HCT116 (cell line): ENCODE measurements at regions not wholly inside any gene's neighbourhood (a gene's known extent, or its start where the extent isn't known, plus 50 kb on each side); places are given as distances from the start of the nearest gene placed in this dataset.

Experiments used
- ATAC-seq: fragments of 200-7000 bp; cut with Tn5 transposase; 2 replicates; pipeline ENCODE4 v1.9.1; 2020; ENCODE audit warnings: mild to moderate bottlenecking, moderate library complexity
- BruUV-seq: library from RNA; stranded (reverse); fragments of 400-500 nt; replicated peaks from 2 replicates; lab custom pipeline; 2021; lab: Mats Ljungman, UMichigan
- CTCF ChIA-PET: fragments of 300-600 bp; sonication (Branson Sonifier 250); formaldehyde crosslinking; loops from one replicate; lab custom pipeline; 2021; ENCODE audit warnings: antibody characterized with exemption; lab: Charles Lee
- POLR2A ChIA-PET: fragments of 300-600, 350-600 bp; sonication (Branson Sonifier 250); formaldehyde crosslinking; loops from one replicate; lab custom pipeline; 2021; ENCODE audit warnings: antibody characterized with exemption; lab: Charles Lee
- RAD21 ChIA-PET, 2 experiments: fragments of 300-600 bp; sonication (Branson Sonifier 250); formaldehyde crosslinking; loops; one replicate each; lab custom pipeline; 2023; ENCODE audit warnings: low total read pairs in 2 of 2; ENCODE audit not compliant: uncharacterized antibody in 2 of 2, unreplicated experiment in 2 of 2, low non-redundant PET in 1 of 2; lab: Charles Lee
- DNase-seq: peaks from one replicate; pipeline ENCODE4 v3.0.0-alpha.2; 2010; ENCODE audit warnings: low read depth, low spot score
- H2AFZ ChIP-seq: fragments of 200-600 bp; shearing (Covaris generic), sonication (generic); 2 replicates; pipeline ENCODE4 v1.6.1; 2017; ENCODE audit warnings: low read depth, mixed run types, mixed read lengths, antibody characterized with exemption, low read length; ENCODE audit not compliant: poor library complexity, severe bottlenecking
- H3K27ac ChIP-seq: 2 replicates; pipeline ENCODE4 v1.5.1; 2012; ENCODE audit warnings: low read depth, low read length
- H3K27me3 ChIP-seq: fragments of 200-600 bp; sonication (generic); 2 replicates; pipeline ENCODE4 v1.6.1; 2016; ENCODE audit warnings: mixed run types, low read length, mixed read lengths; ENCODE audit not compliant: insufficient read depth
- H3K36me3 ChIP-seq, 2 experiments: fragments of 200-500 bp in 1 of 2; fragments of 200-600 bp in 1 of 2; sonication (Bioruptor generic) in 1 of 2; sonication (generic) in 1 of 2; 2 replicates each; pipeline versions ENCODE4 v1.5.1 to v1.6.1; 2014 to 2016; ENCODE audit warnings: low read length in 2 of 2, inconsistent platforms in 1 of 2, mixed read lengths in 1 of 2, mixed run types in 1 of 2; ENCODE audit not compliant: insufficient read depth in 2 of 2, control insufficient read depth in 1 of 2
- H3K4me1 ChIP-seq, 2 experiments: fragments of 200-600 bp in 1 of 2; sonication (generic) in 1 of 2; 2 replicates each; pipeline versions ENCODE4 v1.5.1 to v1.6.1; 2012 to 2017; ENCODE audit warnings: low read length in 2 of 2, inconsistent platforms in 1 of 2, mild to moderate bottlenecking in 1 of 2, mixed read lengths in 1 of 2, mixed run types in 1 of 2, moderate library complexity in 1 of 2; ENCODE audit not compliant: insufficient read depth in 2 of 2, control insufficient read depth in 1 of 2
- H3K4me2 ChIP-seq: fragments of 200-600 bp; sonication (generic); 2 replicates; pipeline ENCODE4 v1.6.1; 2017; ENCODE audit warnings: mixed run types, low read length, mixed read lengths
- H3K4me3 ChIP-seq, 2 experiments: fragments of 200-600 bp in 1 of 2; sonication (generic) in 1 of 2; replicated peaks in 1 of 2; 2 replicates each; pipeline ENCODE4 v1.5.1; 2011 to 2016; ENCODE audit warnings: low read length in 2 of 2, control low read depth in 1 of 2, low read depth in 1 of 2, mild to moderate bottlenecking in 1 of 2, mixed read lengths in 1 of 2, mixed run types in 1 of 2
- H3K79me2 ChIP-seq: fragments of 200-600 bp; sonication (generic); 2 replicates; pipeline ENCODE4 v1.6.1; 2017; ENCODE audit warnings: mild to moderate bottlenecking, mixed run types, low read length, moderate library complexity, mixed read lengths; ENCODE audit not compliant: insufficient read depth
- H3K9ac ChIP-seq: fragments of 200-600 bp; sonication (generic); 2 replicates; pipeline ENCODE4 v1.6.1; 2016; ENCODE audit warnings: low read length, mixed read lengths
- H3K9me2 ChIP-seq: fragments of 200-600 bp; sonication (generic), shearing (Covaris generic); 2 replicates; pipeline ENCODE4 v1.6.1; 2017; ENCODE audit warnings: mixed run types, mild to moderate bottlenecking, moderate library complexity; ENCODE audit not compliant: insufficient read depth
- H3K9me3 ChIP-seq, 2 experiments: fragments of 200-500 bp in 1 of 2; fragments of 200-600 bp in 1 of 2; sonication (Bioruptor generic) in 1 of 2; sonication (generic) in 1 of 2; 2 replicates each; pipeline ENCODE4 v1.6.1; 2014 to 2017; ENCODE audit warnings: low read length in 2 of 2, mixed read lengths in 2 of 2, inconsistent platforms in 1 of 2, low read depth in 1 of 2, mild to moderate bottlenecking in 1 of 2, mixed run types in 1 of 2, moderate library complexity in 1 of 2; ENCODE audit not compliant: control insufficient read depth in 1 of 2, insufficient read depth in 1 of 2
- H4K20me1 ChIP-seq: fragments of 200-600 bp; sonication (generic), shearing (Covaris generic); 2 replicates; pipeline ENCODE4 v1.6.1; 2017; ENCODE audit warnings: mixed run types, mild to moderate bottlenecking, moderate library complexity; ENCODE audit not compliant: insufficient read depth
- CBX3 ChIP-seq: IDR thresholded peaks from 2 replicates; pipeline ENCODE4 v1.6.1; 2012; ENCODE audit warnings: low read depth
- CEBPB ChIP-seq: IDR thresholded peaks from 2 replicates; pipeline ENCODE4 v1.6.1; 2012; ENCODE audit warnings: low read depth
- CTCF ChIP-seq, 3 experiments: fragments of 200-600 bp in 1 of 3; sonication (generic) in 1 of 3; IDR thresholded peaks in 2 of 3; conservative IDR thresholded peaks in 1 of 3; 2 replicates each; pipeline ENCODE4 v1.5.1; 2012 to 2017; ENCODE audit warnings: low read depth in 2 of 3, low read length in 2 of 3, antibody characterized with exemption in 1 of 3, borderline replicate concordance in 1 of 3, control low read depth in 1 of 3, mild to moderate bottlenecking in 1 of 3, mixed read lengths in 1 of 3, mixed run types in 1 of 3, moderate library complexity in 1 of 3; ENCODE audit not compliant: insufficient read depth in 1 of 3
- EGR1 ChIP-seq: IDR thresholded peaks from 2 replicates; pipeline ENCODE4 v1.6.1; 2012; ENCODE audit warnings: low read depth
- ELF1 ChIP-seq: IDR thresholded peaks from 2 replicates; pipeline ENCODE4 v1.6.1; 2012; ENCODE audit warnings: low read depth, borderline replicate concordance
- EZH2 ChIP-seq: fragments of 200-600 bp; sonication (generic); IDR thresholded peaks from 2 replicates; pipeline ENCODE4 v1.6.1; 2017; ENCODE audit warnings: antibody characterized with exemption, mixed run types
- EZH2phosphoT487 ChIP-seq: fragments of 200-600 bp; IDR thresholded peaks from 2 replicates; pipeline ENCODE4 v1.6.1; 2018; ENCODE audit warnings: antibody characterized with exemption, borderline replicate concordance
- FOSL1 ChIP-seq: IDR thresholded peaks from 2 replicates; pipeline ENCODE4 v1.6.1; 2012; ENCODE audit warnings: low read depth
- POLR2A ChIP-seq: IDR thresholded peaks from 2 replicates; pipeline ENCODE4 v1.7.0; 2011; ENCODE audit warnings: borderline replicate concordance; ENCODE audit not compliant: insufficient read depth, insufficient read length; ENCODE audit errors: extremely low read depth
- POLR2AphosphoS5 ChIP-seq: IDR thresholded peaks from 2 replicates; pipeline ENCODE4 v1.6.1; 2011; ENCODE audit warnings: mild to moderate bottlenecking, low read depth, low read length, moderate library complexity
- SP1 ChIP-seq: IDR thresholded peaks from 2 replicates; pipeline ENCODE4 v1.6.1; 2012; ENCODE audit warnings: low read depth
- TCF7L2 ChIP-seq: IDR thresholded peaks from 2 replicates; pipeline ENCODE4 v1.7.0; 2011; ENCODE audit warnings: borderline replicate concordance, inconsistent platforms; ENCODE audit not compliant: insufficient read depth, insufficient read length; ENCODE audit errors: extremely low read depth
- ZFX ChIP-seq: fragments of 450-650 bp; IDR thresholded peaks from 2 replicates; pipeline ENCODE4 v1.6.1; 2017
- intact Hi-C: fragments of 100-400 bp; cut with micrococcal nuclease; formaldehyde crosslinking; loops from 2 replicates; pipeline ENCODE4 v1.10.0; 2022
- TF ChIP-seq, protein P1 (sequence below): IDR thresholded peaks from 2 replicates; pipeline ENCODE4 v1.6.1; 2011; ENCODE audit warnings: mild to moderate bottlenecking, low read length, moderate library complexity; ENCODE audit not compliant: insufficient replicate concordance; ENCODE audit errors: extremely low read depth
- TF ChIP-seq, protein P2 (sequence below): IDR thresholded peaks from 2 replicates; pipeline ENCODE4 v1.6.1; 2012; ENCODE audit warnings: low read depth

- no peak overlapping the region for H3K4me2 ChIP-seq
- H3K79me2 ChIP-seq: no peaks in the 10 kb centered on the region
- no peak overlapping the region for H2AFZ ChIP-seq
- no peaks in the 10 kb centered on the region for H3K36me3 ChIP-seq
- ChIA-PET RAD21 (no interaction called here), POLR2A (no interaction called here), CTCF (no interaction called here)
- no peaks in the 10 kb centered on the region for H3K4me1 ChIP-seq
- ATAC-seq (no peak), DNase-seq (no peak)
- TF ChIP-seq SP1: no peak
- TF ChIP-seq ZFX: no peak
- TF ChIP-seq, protein P1, sequence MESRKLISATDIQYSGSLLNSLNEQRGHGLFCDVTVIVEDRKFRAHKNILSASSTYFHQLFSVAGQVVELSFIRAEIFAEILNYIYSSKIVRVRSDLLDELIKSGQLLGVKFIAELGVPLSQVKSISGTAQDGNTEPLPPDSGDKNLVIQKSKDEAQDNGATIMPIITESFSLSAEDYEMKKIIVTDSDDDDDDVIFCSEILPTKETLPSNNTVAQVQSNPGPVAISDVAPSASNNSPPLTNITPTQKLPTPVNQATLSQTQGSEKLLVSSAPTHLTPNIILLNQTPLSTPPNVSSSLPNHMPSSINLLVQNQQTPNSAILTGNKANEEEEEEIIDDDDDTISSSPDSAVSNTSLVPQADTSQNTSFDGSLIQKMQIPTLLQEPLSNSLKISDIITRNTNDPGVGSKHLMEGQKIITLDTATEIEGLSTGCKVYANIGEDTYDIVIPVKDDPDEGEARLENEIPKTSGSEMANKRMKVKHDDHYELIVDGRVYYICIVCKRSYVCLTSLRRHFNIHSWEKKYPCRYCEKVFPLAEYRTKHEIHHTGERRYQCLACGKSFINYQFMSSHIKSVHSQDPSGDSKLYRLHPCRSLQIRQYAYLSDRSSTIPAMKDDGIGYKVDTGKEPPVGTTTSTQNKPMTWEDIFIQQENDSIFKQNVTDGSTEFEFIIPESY: no peak
- TF ChIP-seq CBX3: no peak
- TF ChIP-seq CEBPB: no peak
- TF ChIP-seq CTCF (IDR thresholded peaks at IDR 0.05 in 2 of 3, conservative IDR thresholded peaks at IDR 0.05 in 1 of 3; ENCODE audit: borderline replicate concordance in 1 of 3, insufficient read depth in 1 of 3, low read depth in 2 of 3, low read length in 2 of 3): no peak
- no peak for TF ChIP-seq POLR2AphosphoS5
- TF ChIP-seq, protein P2, sequence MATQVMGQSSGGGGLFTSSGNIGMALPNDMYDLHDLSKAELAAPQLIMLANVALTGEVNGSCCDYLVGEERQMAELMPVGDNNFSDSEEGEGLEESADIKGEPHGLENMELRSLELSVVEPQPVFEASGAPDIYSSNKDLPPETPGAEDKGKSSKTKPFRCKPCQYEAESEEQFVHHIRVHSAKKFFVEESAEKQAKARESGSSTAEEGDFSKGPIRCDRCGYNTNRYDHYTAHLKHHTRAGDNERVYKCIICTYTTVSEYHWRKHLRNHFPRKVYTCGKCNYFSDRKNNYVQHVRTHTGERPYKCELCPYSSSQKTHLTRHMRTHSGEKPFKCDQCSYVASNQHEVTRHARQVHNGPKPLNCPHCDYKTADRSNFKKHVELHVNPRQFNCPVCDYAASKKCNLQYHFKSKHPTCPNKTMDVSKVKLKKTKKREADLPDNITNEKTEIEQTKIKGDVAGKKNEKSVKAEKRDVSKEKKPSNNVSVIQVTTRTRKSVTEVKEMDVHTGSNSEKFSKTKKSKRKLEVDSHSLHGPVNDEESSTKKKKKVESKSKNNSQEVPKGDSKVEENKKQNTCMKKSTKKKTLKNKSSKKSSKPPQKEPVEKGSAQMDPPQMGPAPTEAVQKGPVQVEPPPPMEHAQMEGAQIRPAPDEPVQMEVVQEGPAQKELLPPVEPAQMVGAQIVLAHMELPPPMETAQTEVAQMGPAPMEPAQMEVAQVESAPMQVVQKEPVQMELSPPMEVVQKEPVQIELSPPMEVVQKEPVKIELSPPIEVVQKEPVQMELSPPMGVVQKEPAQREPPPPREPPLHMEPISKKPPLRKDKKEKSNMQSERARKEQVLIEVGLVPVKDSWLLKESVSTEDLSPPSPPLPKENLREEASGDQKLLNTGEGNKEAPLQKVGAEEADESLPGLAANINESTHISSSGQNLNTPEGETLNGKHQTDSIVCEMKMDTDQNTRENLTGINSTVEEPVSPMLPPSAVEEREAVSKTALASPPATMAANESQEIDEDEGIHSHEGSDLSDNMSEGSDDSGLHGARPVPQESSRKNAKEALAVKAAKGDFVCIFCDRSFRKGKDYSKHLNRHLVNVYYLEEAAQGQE: no peak
- TF ChIP-seq ELF1: no peak
- no peak for TF ChIP-seq EGR1
- TF ChIP-seq POLR2A: no peak
- TF ChIP-seq TCF7L2: no peak
- no peak for TF ChIP-seq EZH2phosphoT487
- TF ChIP-seq EZH2: no peak
- TF ChIP-seq FOSL1: no peak
- H3K4me3 ChIP-seq: no peak overlapping the region
- no peaks in the 10 kb centered on the region for H3K9me2 ChIP-seq
- no peak overlapping the region for H3K9ac ChIP-seq
- H3K9me3 ChIP-seq: no peaks in the 10 kb centered on the region
- BruUV-seq: no TSS peak
- no peak overlapping the region for H3K27ac ChIP-seq
- intact Hi-C loops: no loop called here
- no peaks in the 10 kb centered on the region for H4K20me1 ChIP-seq
- H3K27me3 ChIP-seq: peaks cover 40% of the 10 kb centered on the region
These were observed 498.4 kb downstream of the STK39 start for GRCh38 chr2:167749016-167749415.
